NCI-H146 treated with DMSO at 0.1 percent for 48 hours (cell line): ENCODE measurements at regions not wholly inside any gene's neighbourhood (a gene's known extent, or its start where the extent isn't known, plus 50 kb on each side); places are given as distances from the start of the nearest gene placed in this dataset.
A peak's percentile ranks its signal among the peaks of the same experiment; 100 is the strongest.

Experiments
- DNase-seq: peaks from one replicate; lab custom pipeline; 2025; ENCODE audit not compliant: unreplicated experiment; lab: John Stamatoyannopoulos, UW

- DNase-seq = no peak
Observed at GRCh38 chr3:105032541-105032940, 334.2 kb upstream of the ALCAM start.

GRCh38 chr3:105033081-105033480 lies 333.6 kb upstream of the ALCAM start:
- DNase-seq = no peak

- no peak for DNase-seq
Observed at GRCh38 chr3:105039004-105039403, 327.7 kb upstream of the ALCAM start.

- DNase-seq = peak; percentile 95
Observed at GRCh38 chr3:105040026-105040622, 326.6 kb upstream of the ALCAM start.

- no peak for DNase-seq
Observed at GRCh38 chr3:105042586-105042985, 324.1 kb upstream of the ALCAM start.

GRCh38 chr3:105051111-105051510 lies 315.6 kb upstream of the ALCAM start:
- DNase-seq = no peak

GRCh38 chr3:105051972-105052371 lies 314.7 kb upstream of the ALCAM start:
- DNase-seq = no peak

- peak; percentile 61 for DNase-seq
Observed at GRCh38 chr3:105062853-105063252, 303.9 kb upstream of the ALCAM start.

GRCh38 chr3:105065895-105066839 lies 300.5 kb upstream of the ALCAM start:
- no peak for DNase-seq

- no peak for DNase-seq
Observed at GRCh38 chr3:105067361-105067760, 299.3 kb upstream of the ALCAM start.

- DNase-seq = peak; percentile 14
Observed at GRCh38 chr3:105077060-105077822, 289.5 kb upstream of the ALCAM start.

- DNase-seq = no peak
Observed at GRCh38 chr3:105083945-105084344, 282.8 kb upstream of the ALCAM start.

GRCh38 chr3:105085506-105085905 lies 281.2 kb upstream of the ALCAM start:
- DNase-seq = no peak

GRCh38 chr3:105093371-105094252 lies 273.1 kb upstream of the ALCAM start:
- DNase-seq = no peak

GRCh38 chr3:105094588-105094987 lies 272.1 kb upstream of the ALCAM start:
- peak; percentile 81 for DNase-seq

GRCh38 chr3:105096071-105096470 lies 270.6 kb upstream of the ALCAM start:
- DNase-seq = no peak

GRCh38 chr3:105101603-105102002 lies 265.1 kb upstream of the ALCAM start:
- DNase-seq = no peak

- DNase-seq = no peak
Observed at GRCh38 chr3:105103139-105103538, 263.6 kb upstream of the ALCAM start.

GRCh38 chr3:105108823-105109222 lies 257.9 kb upstream of the ALCAM start:
- no peak for DNase-seq

- DNase-seq = no peak
Observed at GRCh38 chr3:105118905-105119304, 247.8 kb upstream of the ALCAM start.
